NCI-H1105 treated with DMSO at 0.1 percent for 48 hours (cell line): ENCODE measurements at regions not wholly inside any gene's neighbourhood (a gene's known extent, or its start where the extent isn't known, plus 50 kb on each side); places are given as distances from the start of the nearest gene placed in this dataset.

ENCODE experiments used
- DNase-seq: peaks from one replicate; lab custom pipeline; 2025; lab: John Stamatoyannopoulos, UW

GRCh38 chr7:81529785-81530184, 240.1 kb downstream of the HGF start:
- DNase-seq: no peak

GRCh38 chr7:81527651-81528050, 242.2 kb downstream of the HGF start:
- no peak for DNase-seq

GRCh38 chr7:81526971-81527370, 242.9 kb downstream of the HGF start:
- DNase-seq: no peak

- no peak for DNase-seq
Observed at GRCh38 chr7:81525841-81526240, 244.0 kb downstream of the HGF start.

GRCh38 chr7:81519886-81520285, 250.0 kb downstream of the HGF start:
- DNase-seq: no peak

GRCh38 chr7:81516898-81517297, 252.9 kb downstream of the HGF start:
- DNase-seq: no peak

- DNase-seq: no peak
Observed at GRCh38 chr7:81515009-81515408, 254.8 kb downstream of the HGF start.

GRCh38 chr7:81514546-81514945, 255.3 kb downstream of the HGF start:
- DNase-seq: no peak

- DNase-seq: no peak
Observed at GRCh38 chr7:81510122-81510521, 259.7 kb downstream of the HGF start.

- DNase-seq: no peak
Observed at GRCh38 chr7:81507221-81507620, 262.6 kb downstream of the HGF start.

GRCh38 chr7:81506609-81507008, 263.2 kb downstream of the HGF start:
- no peak for DNase-seq

GRCh38 chr7:81503771-81504170, 266.1 kb downstream of the HGF start:
- DNase-seq: no peak

- DNase-seq: no peak
Observed at GRCh38 chr7:81503336-81503735, 266.5 kb downstream of the HGF start.

- peak; percentile 27 for DNase-seq
Observed at GRCh38 chr7:81501220-81501619, 268.6 kb downstream of the HGF start.

- DNase-seq: peak; percentile 36
Observed at GRCh38 chr7:81500631-81501030, 269.2 kb downstream of the HGF start.

GRCh38 chr7:81499262-81500116, 270.4 kb downstream of the HGF start:
- DNase-seq: peak; percentile 90

GRCh38 chr7:81498176-81498575, 271.7 kb downstream of the HGF start:
- peak; percentile 25 for DNase-seq

- no peak for DNase-seq
Observed at GRCh38 chr7:81492910-81493309, 276.9 kb downstream of the HGF start.

- no peak for DNase-seq
Observed at GRCh38 chr7:81492240-81492639, 277.6 kb downstream of the HGF start.

- no peak for DNase-seq
Observed at GRCh38 chr7:81491573-81491972, 278.3 kb downstream of the HGF start.

- no peak for DNase-seq
Observed at GRCh38 chr7:81488210-81488609, 281.6 kb downstream of the HGF start.

- no peak for DNase-seq
Observed at GRCh38 chr7:81487516-81487915, 282.3 kb downstream of the HGF start.

GRCh38 chr7:81484261-81484660, 285.6 kb downstream of the HGF start:
- no peak for DNase-seq

GRCh38 chr7:81482600-81483186, 287.2 kb downstream of the HGF start:
- peak; percentile 60 for DNase-seq
